ENCODE measurements at regions not wholly inside any gene's neighbourhood (a gene's known extent, or its start where the extent isn't known, plus 50 kb on each side); places are given as distances from the start of the nearest gene placed in this dataset.
"Not testable (repeated sequence)": the region's sequence is repeated elsewhere in the genome, so short reads cannot be mapped to it uniquely, and the experiment has no call there.

DNA sequence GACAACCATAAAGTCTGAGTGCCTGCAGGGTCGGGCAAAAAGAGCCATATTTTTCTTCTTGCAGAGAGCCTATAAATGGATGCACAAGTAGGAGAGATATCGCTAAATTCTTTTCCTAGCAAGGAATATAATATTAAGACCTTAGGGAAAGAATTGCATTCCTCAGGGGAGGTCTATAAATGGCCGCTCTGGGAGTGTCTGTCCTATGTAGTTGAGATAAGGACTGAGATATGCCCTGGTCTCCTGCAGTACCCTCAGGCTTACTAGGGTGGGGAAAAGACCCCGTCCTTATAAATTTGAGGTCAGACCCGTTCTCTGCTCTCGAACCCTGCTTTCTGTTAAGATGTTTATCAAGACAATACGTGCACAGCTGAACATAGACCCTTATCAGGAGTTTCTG, 250.9 kb downstream of the ANKRD50 start:
- not testable (repeated sequence) for TF ChIP-seq CTCF, POLR2A, POLR2AphosphoS5, EP300 (IDR thresholded peaks at IDR 0.05)

Data from upper lobe of left lung (tissue), 4 donors.